ENCODE measurements at regions not wholly inside any gene's neighbourhood (a gene's known extent, or its start where the extent isn't known, plus 50 kb on each side); places are given as distances from the start of the nearest gene placed in this dataset.

- DNase-seq (ENCODE audit: low spot score): no peak
These were observed 303.7 kb upstream of the SEL1L start for GRCh38 chr14:81837304-81837703.

- DNase-seq (ENCODE audit: low spot score): no peak
These were observed 305.4 kb upstream of the SEL1L start for GRCh38 chr14:81839056-81839455.

GRCh38 chr14:81841346-81841745 lies 307.7 kb upstream of the SEL1L start:
- no peak for DNase-seq (ENCODE audit: low spot score)

GRCh38 chr14:81849714-81850113 lies 316.1 kb upstream of the SEL1L start:
- no peak for DNase-seq (ENCODE audit: low spot score)

DNA sequence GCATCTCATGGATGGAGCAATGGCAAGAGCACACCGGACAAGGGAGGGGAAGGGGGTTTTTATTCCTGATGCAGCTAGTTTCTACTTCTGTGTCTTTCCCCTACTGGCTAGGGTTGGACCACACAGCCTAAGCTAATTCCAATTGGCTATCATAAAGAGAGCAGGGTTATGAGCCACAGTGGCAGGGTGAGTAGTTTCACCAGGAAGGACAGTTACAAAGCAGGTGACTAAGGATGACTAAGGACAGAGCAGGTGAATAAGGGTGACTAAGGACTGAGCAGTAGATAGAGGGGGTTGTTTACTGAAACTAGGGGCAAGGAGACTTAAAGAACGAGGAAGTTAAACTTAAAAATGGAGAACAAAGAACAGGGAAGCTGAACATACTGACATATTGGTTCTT lies 321.4 kb upstream of the SEL1L start:
- DNase-seq (ENCODE audit: low spot score): no peak

DNA sequence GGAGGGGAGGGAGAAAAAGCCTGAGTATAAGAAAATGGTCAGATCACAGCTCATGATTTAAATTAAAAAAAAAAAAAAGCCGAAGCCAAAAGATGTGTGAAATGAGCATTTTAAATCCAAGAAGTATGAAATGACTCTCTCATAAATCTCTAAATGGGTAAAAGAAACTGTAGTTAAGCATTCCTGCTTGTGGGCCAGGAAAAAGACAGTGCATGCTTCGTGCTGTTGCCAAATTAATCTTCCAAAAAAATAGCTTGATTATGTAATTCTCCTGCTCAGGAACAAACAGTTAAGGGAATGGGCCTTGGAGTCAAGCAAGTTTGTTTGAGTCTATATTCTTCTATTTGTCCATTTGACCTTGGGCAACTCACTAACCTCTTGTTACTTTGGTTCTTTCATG lies 325.4 kb upstream of the SEL1L start:
- no peak for DNase-seq (ENCODE audit: low spot score)

- DNase-seq (ENCODE audit: low spot score): no peak
These were observed 334.5 kb upstream of the SEL1L start for GRCh38 chr14:81868172-81868571.

GRCh38 chr14:81871706-81872105 lies 338.1 kb upstream of the SEL1L start:
- DNase-seq (ENCODE audit: low spot score): no peak

- DNase-seq (ENCODE audit: low spot score): no peak
These were observed 350.7 kb upstream of the SEL1L start for GRCh38 chr14:81884382-81884781.

- no peak for DNase-seq (ENCODE audit: low spot score)
These were observed 352.9 kb upstream of the SEL1L start for GRCh38 chr14:81886588-81886987.

GRCh38 chr14:81889529-81889928 lies 355.9 kb upstream of the SEL1L start:
- no peak for DNase-seq (ENCODE audit: low spot score)

GRCh38 chr14:81890020-81890419 lies 356.4 kb upstream of the SEL1L start:
- DNase-seq (ENCODE audit: low spot score): no peak

GRCh38 chr14:81903477-81903876 lies 369.8 kb upstream of the SEL1L start:
- DNase-seq (ENCODE audit: low spot score): no peak

GRCh38 chr14:81927070-81927469 lies 393.4 kb upstream of the SEL1L start:
- DNase-seq (ENCODE audit: low spot score): no peak

DNA sequence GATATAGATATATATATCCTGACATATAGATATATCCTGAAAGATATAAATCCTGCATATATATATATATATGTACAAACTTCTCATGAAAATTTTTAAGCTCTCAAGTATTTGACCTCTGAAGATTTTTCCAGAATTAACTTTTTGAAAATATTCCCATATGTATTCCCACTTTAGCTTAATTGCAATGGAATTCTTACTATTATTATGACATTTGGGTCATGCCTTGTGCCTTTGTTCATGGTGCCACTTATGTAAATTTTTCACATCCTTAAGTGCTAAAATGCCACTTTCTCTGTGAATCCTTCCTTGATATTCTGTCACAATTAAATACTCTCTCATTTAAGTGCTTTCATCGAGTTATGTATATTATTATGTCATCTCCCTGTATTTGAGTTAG lies 398.2 kb upstream of the SEL1L start:
- DNase-seq (ENCODE audit: low spot score): no peak

- DNase-seq (ENCODE audit: low spot score): no peak
These were observed 402.7 kb upstream of the SEL1L start for GRCh38 chr14:81936348-81936747.

- DNase-seq (ENCODE audit: low spot score): no peak
These were observed 403.2 kb upstream of the SEL1L start for GRCh38 chr14:81936902-81937301.

GRCh38 chr14:81938341-81938740 lies 404.7 kb upstream of the SEL1L start:
- no peak for DNase-seq (ENCODE audit: low spot score)

DNA sequence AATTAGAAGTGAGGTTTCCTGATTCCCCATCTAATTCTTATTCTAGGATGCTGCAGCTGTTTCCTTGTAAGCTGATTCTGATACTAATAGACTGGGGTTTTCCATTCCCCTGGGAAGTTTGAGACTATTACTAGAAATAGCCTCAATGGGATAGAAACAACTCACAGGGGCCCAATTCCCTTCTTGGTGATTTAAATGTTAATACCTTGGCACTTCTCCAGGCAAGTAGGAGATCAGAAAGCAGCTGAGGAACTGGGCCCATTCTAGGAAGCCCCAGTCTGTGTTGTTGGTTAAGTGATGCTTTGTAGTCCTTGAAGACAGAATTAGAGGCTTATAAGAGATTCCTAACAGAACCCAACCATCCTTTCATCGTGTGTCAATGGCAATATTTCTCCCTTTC lies 407.0 kb upstream of the SEL1L start:
- no peak for DNase-seq (ENCODE audit: low spot score)

DNA sequence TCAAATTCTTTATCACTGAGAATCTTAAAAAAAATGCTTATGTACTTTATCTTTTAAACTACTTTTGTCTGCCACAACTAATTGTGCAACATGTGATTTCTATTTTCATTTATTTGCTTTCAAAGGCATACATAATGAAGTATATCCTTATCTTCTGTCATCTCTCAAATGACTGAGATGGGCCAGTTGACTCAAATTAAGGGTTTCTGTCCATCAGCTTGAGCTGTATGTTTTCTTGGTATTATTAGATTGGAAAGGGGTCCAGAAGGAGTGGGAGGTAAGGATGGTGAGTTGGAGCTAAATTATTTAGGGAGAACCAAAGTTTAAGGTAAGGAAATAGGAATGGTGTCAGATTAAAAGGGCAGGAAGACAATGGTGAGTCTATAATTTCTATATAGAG lies 408.4 kb upstream of the SEL1L start:
- DNase-seq (ENCODE audit: low spot score): no peak

DNA sequence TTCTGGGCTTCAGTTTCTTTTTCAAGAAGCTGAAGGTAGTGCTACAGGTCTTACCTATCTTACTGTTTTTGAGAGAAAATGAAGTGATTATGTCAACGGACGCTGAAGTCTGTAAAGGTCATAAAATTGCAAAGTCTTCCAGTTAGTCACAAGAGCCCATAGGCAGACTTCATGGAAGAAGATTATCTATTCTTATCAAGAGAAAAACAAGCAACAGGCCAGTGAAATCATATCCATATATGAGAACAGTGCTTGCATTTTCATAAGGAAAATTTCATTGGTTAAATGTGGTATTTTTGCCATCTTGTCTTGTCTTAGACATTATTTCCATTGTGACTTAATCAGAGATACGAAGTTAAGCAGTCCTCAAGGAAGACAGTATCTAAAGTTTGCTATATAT lies 412.7 kb upstream of the SEL1L start:
- no peak for DNase-seq (ENCODE audit: low spot score)

- no peak for DNase-seq (ENCODE audit: low spot score)
These were observed 413.5 kb upstream of the SEL1L start for GRCh38 chr14:81946834-81947798.

DNA sequence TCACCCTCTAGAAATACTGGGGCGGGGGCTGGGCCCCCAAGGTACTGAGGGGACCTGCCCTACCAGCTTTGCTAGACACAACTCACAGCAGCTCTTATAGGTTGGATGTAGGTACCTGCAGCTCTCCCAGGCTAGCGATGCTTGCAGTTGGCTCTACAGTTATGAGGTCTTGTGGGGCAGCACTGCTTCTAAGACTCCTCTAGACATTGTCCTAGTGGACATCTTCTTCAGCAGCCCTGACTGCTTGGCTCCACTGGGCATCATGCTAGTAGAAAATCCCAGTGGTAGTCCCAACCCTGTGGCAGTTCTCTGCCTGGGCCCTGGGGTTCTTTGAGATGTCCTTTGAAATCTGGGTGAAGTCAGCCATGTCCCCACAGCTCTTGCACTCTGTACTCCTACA lies 419.3 kb upstream of the SEL1L start:
- no peak for DNase-seq (ENCODE audit: low spot score)

DNA sequence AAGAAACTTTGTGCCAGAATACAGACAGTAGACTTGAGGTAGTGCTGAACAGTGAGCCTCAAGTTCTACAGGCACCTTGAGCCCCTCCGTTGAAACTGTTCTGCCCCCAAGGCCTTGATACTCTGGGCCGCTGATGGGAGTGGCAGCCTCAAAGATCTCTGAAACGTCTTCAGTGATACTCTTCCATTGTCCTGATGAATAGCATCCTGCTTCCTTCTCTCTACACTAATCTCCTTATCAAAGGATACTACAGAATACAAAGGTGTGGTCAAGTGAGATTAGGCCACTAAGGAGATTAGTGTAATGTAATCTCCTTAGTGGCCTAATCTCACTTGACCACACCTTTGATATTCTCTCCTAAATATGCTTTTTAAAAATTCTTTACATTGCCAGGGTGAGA lies 419.8 kb upstream of the SEL1L start:
- DNase-seq (ENCODE audit: low spot score): no peak

Measured in CD4-positive, alpha-beta T cell treated with Interleukin-6 at 100 ng/mL for 8 hours (primary cell).